Lower lobe of right lung (tissue), 2 donors: ENCODE measurements at regions not wholly inside any gene's neighbourhood (a gene's known extent, or its start where the extent isn't known, plus 50 kb on each side); places are given as distances from the start of the nearest gene placed in this dataset.

ENCODE experiments used
- ATAC-seq, 2 donors: fragments of 200-7000 bp; cut with Tn5 transposase; one replicate each; pipeline ENCODE4 v1.9.1; 2020 to 2022; ENCODE audit warnings: mild to moderate bottlenecking in 2 of 2, moderate library complexity in 2 of 2
- DNase-seq: peaks from one replicate; pipeline ENCODE4 v3.0.0-alpha.2; 2020
- H3K27ac ChIP-seq: fragments of 200-600 bp; one replicate; pipeline ENCODE4 v1.8.0; 2022
- H3K27me3 ChIP-seq: fragments of 200-600 bp; one replicate; pipeline ENCODE4 v1.8.0; 2022; ENCODE audit warnings: low read depth
- H3K36me3 ChIP-seq: fragments of 200-600 bp; one replicate; pipeline ENCODE4 v1.8.0; 2022; ENCODE audit warnings: mild to moderate bottlenecking
- H3K4me1 ChIP-seq: fragments of 200-600 bp; one replicate; pipeline ENCODE4 v1.8.0; 2022
- H3K4me3 ChIP-seq: fragments of 200-600 bp; one replicate; pipeline ENCODE4 v1.8.0; 2022; ENCODE audit warnings: mild to moderate bottlenecking
- H3K9me3 ChIP-seq: fragments of 200-600 bp; one replicate; pipeline ENCODE4 v1.8.0; 2022
- intact Hi-C: fragments of 100-400 bp; cut with DNase I; formaldehyde crosslinking; loops from one replicate; pipeline ENCODE4 v1.11.0; 2022
- TF ChIP-seq, protein P1 (sequence below): fragments of 200-600 bp; IDR thresholded peaks from one replicate; pipeline ENCODE4 v1.8.0; 2022; ENCODE audit warnings: antibody characterized with exemption, mild to moderate bottlenecking
- donor health status: DM: no; HTN: yes; CAD: no; lungs with severe emphysema.

DNA sequence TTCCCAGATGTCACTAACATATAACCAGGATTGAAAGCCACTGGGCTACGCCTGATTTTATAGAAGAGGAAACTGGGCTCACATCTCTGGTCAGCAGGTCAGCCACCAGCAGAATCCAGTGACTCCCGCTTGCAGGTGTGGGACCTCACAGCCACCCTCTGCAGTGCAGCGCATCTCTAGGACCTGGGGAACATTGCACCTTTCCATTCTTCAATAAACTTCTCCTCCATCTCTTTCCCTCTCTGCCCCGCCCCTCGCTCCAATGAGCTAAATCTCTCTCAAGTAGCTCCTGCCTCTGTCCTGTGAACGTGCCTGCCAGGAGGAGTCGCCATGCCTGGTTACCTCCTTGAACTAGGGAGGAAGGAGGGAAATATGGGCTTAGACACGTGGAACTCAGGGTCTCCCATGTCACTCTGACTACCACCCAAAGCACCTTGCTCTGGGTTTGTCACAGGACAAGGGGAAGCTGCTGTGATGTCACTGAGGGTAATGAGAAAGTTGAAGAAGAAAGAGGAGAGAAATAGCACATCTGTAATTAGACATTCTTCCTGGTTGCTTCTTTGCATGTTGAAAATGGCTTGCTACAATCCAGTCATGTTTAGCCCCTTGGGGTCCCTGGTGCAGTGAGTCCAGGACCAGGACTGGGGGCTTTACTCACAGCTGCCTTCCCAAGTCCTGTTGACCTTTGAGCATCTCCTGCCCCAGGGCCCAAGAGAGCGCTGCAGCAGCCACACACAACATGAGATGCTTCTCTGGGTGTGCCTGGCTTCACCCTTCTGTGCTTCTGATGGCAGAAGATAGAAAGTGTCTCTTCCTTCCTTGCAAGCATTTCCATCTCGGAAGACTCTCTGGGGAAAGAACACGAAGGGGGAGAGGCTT lies 469.4 kb downstream of the PREX1 start:
- Histone ChIP-seq H3K27me3 (no peaks in the 10 kb centered on the region), H3K27ac (no peak overlapping the region), H3K9me3 (no peaks in the 10 kb centered on the region), H3K36me3 (no peaks in the 10 kb centered on the region), H3K4me1 (no peaks in the 10 kb centered on the region), H3K4me3 (no peak overlapping the region)
- intact Hi-C loops: no loop called here
- ATAC-seq: no peak
- DNase-seq: no peak
- TF ChIP-seq, protein P1, sequence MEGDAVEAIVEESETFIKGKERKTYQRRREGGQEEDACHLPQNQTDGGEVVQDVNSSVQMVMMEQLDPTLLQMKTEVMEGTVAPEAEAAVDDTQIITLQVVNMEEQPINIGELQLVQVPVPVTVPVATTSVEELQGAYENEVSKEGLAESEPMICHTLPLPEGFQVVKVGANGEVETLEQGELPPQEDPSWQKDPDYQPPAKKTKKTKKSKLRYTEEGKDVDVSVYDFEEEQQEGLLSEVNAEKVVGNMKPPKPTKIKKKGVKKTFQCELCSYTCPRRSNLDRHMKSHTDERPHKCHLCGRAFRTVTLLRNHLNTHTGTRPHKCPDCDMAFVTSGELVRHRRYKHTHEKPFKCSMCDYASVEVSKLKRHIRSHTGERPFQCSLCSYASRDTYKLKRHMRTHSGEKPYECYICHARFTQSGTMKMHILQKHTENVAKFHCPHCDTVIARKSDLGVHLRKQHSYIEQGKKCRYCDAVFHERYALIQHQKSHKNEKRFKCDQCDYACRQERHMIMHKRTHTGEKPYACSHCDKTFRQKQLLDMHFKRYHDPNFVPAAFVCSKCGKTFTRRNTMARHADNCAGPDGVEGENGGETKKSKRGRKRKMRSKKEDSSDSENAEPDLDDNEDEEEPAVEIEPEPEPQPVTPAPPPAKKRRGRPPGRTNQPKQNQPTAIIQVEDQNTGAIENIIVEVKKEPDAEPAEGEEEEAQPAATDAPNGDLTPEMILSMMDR: no peak

GRCh38 chr20:48357714-48358113 lies 470.1 kb downstream of the PREX1 start:
- DNase-seq: no peak
- no peaks in the 10 kb centered on the region for H3K27me3 ChIP-seq
- H3K9me3 ChIP-seq: no peaks in the 10 kb centered on the region
- no peak for ATAC-seq
- H3K4me1 ChIP-seq: no peaks in the 10 kb centered on the region
- no peak overlapping the region for H3K27ac ChIP-seq
- TF ChIP-seq, protein P1: no peak
- no peak overlapping the region for H3K4me3 ChIP-seq
- no peaks in the 10 kb centered on the region for H3K36me3 ChIP-seq
- intact Hi-C loops: no loop called here

GRCh38 chr20:48354903-48355302 lies 472.9 kb downstream of the PREX1 start:
- TF ChIP-seq, protein P1: no peak
- DNase-seq (no peak), ATAC-seq (no peak)
- no peak overlapping the region for H3K27ac ChIP-seq
- H3K4me1 ChIP-seq: no peaks in the 10 kb centered on the region
- H3K27me3 ChIP-seq: no peaks in the 10 kb centered on the region
- intact Hi-C loops: no loop called here
- no peaks in the 10 kb centered on the region for H3K36me3 ChIP-seq
- H3K4me3 ChIP-seq: no peak overlapping the region
- H3K9me3 ChIP-seq: no peaks in the 10 kb centered on the region

DNA sequence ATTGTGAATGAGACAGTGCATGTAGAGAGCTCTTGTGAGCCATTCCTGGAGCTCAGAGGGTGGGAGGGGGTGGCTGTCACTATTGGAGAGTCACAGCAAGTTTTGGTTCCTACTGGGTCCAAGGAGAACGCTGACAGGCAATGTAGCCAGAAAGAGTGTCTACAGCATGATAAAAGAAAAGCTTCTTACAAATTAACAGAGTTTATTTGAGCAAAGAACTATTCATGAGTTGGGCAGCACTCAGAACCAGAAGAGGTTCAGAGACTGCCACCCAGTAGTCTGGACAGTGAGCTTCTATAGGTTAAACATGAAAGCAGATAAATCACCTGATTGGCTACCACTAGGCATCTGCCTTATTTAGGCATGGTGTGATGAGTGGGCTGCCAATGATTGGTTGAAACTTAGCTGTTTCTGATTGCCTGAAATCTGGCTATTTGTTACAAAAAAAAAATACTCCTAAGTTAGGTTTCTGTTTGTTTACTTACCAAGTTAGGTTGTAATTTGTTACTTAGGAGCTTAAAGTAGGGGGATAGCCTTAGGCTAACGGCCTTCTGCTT lies 473.4 kb downstream of the PREX1 start:
- Histone ChIP-seq H3K36me3 (no peaks in the 10 kb centered on the region), H3K4me3 (no peak overlapping the region), H3K27ac (no peak overlapping the region), H3K27me3 (no peaks in the 10 kb centered on the region), H3K9me3 (no peaks in the 10 kb centered on the region), H3K4me1 (no peaks in the 10 kb centered on the region)
- ATAC-seq (no peak), DNase-seq (no peak)
- TF ChIP-seq, protein P1: no peak
- intact Hi-C loops: no loop called here

GRCh38 chr20:48352628-48353027 lies 475.2 kb downstream of the PREX1 start:
- intact Hi-C loops: no loop called here
- ATAC-seq: peak in 1 of 2 donors; percentile 29

More at GRCh38 chr20:48352628-48353027, 475.2 kb downstream of the PREX1 start:
- Histone ChIP-seq H3K4me1 (no peaks in the 10 kb centered on the region), H3K4me3 (no peak overlapping the region), H3K27me3 (no peaks in the 10 kb centered on the region), H3K36me3 (no peaks in the 10 kb centered on the region), H3K27ac (no peak overlapping the region), H3K9me3 (no peaks in the 10 kb centered on the region)
- no peak for DNase-seq
- TF ChIP-seq, protein P1: no peak
